A673 (cell line): ENCODE measurements at regions not wholly inside any gene's neighbourhood (a gene's known extent, or its start where the extent isn't known, plus 50 kb on each side); places are given as distances from the start of the nearest gene placed in this dataset.

Experiments
- CTCF ChIP-seq: fragments of 300-800, 200-600 bp; sonication (generic); conservative IDR thresholded peaks from 2 replicates; pipeline ENCODE4 v1.5.1; 2017; ENCODE audit warnings: low read depth, mild to moderate bottlenecking, antibody characterized with exemption, low read length, moderate library complexity, mixed read lengths
- EZH2 ChIP-seq: fragments of 200-600 bp; sonication (generic); IDR thresholded peaks from 2 replicates; pipeline ENCODE4 v1.6.1; 2017; ENCODE audit warnings: borderline replicate concordance, low read depth, mild to moderate bottlenecking, mixed read lengths, antibody characterized with exemption, low read length; ENCODE audit not compliant: poor library complexity, severe bottlenecking

GRCh38 chr9:96026655-96027213 lies 151.2 kb downstream of the ERCC6L2 start:
- TF ChIP-seq EZH2 (no peak), CTCF (no peak)
